Ishikawa (cell line): ENCODE measurements at regions not wholly inside any gene's neighbourhood (a gene's known extent, or its start where the extent isn't known, plus 50 kb on each side); places are given as distances from the start of the nearest gene placed in this dataset.

Experiments used
- CEBPB ChIP-seq: IDR thresholded peaks from 2 replicates; pipeline ENCODE4 v1.6.1; 2012
- CREB1 ChIP-seq: IDR thresholded peaks from 2 replicates; pipeline ENCODE4 v1.6.1; 2012; ENCODE audit warnings: low read depth
- EP300 ChIP-seq: IDR thresholded peaks from 2 replicates; pipeline ENCODE4 v1.6.1; 2012; ENCODE audit warnings: borderline replicate concordance
- FOXM1 ChIP-seq: IDR thresholded peaks from 2 replicates; pipeline ENCODE4 v1.6.1; 2012; ENCODE audit warnings: low read depth, borderline replicate concordance
- NFIC ChIP-seq: IDR thresholded peaks from 2 replicates; pipeline ENCODE4 v1.6.1; 2012
- RAD21 ChIP-seq: IDR thresholded peaks from 2 replicates; pipeline ENCODE4 v1.6.1; 2012; ENCODE audit warnings: low read depth
- REST ChIP-seq: IDR thresholded peaks from 2 replicates; pipeline ENCODE4 v1.6.1; 2012; ENCODE audit warnings: low read depth, mild to moderate bottlenecking
- TAF1 ChIP-seq: IDR thresholded peaks from 2 replicates; pipeline ENCODE4 v1.6.1; 2012; ENCODE audit warnings: low read depth, mild to moderate bottlenecking
- TEAD4 ChIP-seq: IDR thresholded peaks from 2 replicates; pipeline ENCODE4 v1.6.1; 2012
- USF1 ChIP-seq: IDR thresholded peaks from 2 replicates; pipeline ENCODE4 v1.6.1; 2012
- YY1 ChIP-seq: IDR thresholded peaks from 2 replicates; pipeline ENCODE4 v1.6.1; 2012; ENCODE audit warnings: low read depth
- TF ChIP-seq, protein P1 (sequence below): IDR thresholded peaks from 2 replicates; pipeline ENCODE4 v1.6.1; 2012

GRCh38 chr3:159609625-159610024 lies 379.0 kb upstream of the IL12A start:
- TF ChIP-seq EP300 (no peak), TEAD4 (no peak), REST (no peak), YY1 (no peak), FOXM1 (no peak), NFIC (no peak), CREB1 (no peak), RAD21 (no peak), USF1 (no peak), TAF1 (no peak), CEBPB (no peak)
- TF ChIP-seq, protein P1, sequence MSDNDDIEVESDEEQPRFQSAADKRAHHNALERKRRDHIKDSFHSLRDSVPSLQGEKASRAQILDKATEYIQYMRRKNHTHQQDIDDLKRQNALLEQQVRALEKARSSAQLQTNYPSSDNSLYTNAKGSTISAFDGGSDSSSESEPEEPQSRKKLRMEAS = no peak
